ENCODE measurements at regions not wholly inside any gene's neighbourhood (a gene's known extent, or its start where the extent isn't known, plus 50 kb on each side); places are given as distances from the start of the nearest gene placed in this dataset.

GRCh38 chr12:90188857-90189256 is 480.2 kb upstream of the ATP2B1 start:
- H3K36me3 ChIP-seq (ENCODE audit: insufficient read depth, low read length): no peaks in the 10 kb centered on the region
- no peak overlapping the region for H3K4me3 ChIP-seq
- TF ChIP-seq FOXP2 (optimal IDR thresholded peaks at IDR 0.05; ENCODE audit: control extremely low read depth, extremely low read length, insufficient read depth): no peak
- no peak overlapping the region for H3K27ac ChIP-seq
- H3K9me3 ChIP-seq (ENCODE audit: low read depth, low read length): no peaks in the 10 kb centered on the region
- no peak for DNase-seq (ENCODE audit: low read depth, low spot score)
- no peak overlapping the region for H3K9ac ChIP-seq (ENCODE audit: insufficient read length)

GRCh38 chr12:90183201-90183600 is 474.6 kb upstream of the ATP2B1 start:
- Histone ChIP-seq H3K9me3 (ENCODE audit: low read depth, low read length) (no peaks in the 10 kb centered on the region; the same call in 1 of the 2 replicates), H3K36me3 (ENCODE audit: insufficient read depth, low read length) (no peaks in the 10 kb centered on the region), H3K27ac (no peak overlapping the region), H3K4me3 (no peak overlapping the region), H3K9ac (ENCODE audit: insufficient read length) (no peak overlapping the region)
- no peak for TF ChIP-seq FOXP2 (optimal IDR thresholded peaks at IDR 0.05; ENCODE audit: control extremely low read depth, extremely low read length, insufficient read depth)
- no peak for TF ChIP-seq POLR2AphosphoS5 (IDR thresholded peaks at IDR 0.05; ENCODE audit: borderline replicate concordance, low read depth, low read length)
- no peak for TF ChIP-seq EZH2 (IDR thresholded peaks at IDR 0.05)
- no peak for DNase-seq (ENCODE audit: low read depth, low spot score)

GRCh38 chr12:90181216-90181615 is 472.6 kb upstream of the ATP2B1 start:
- TF ChIP-seq FOXP2 (optimal IDR thresholded peaks at IDR 0.05; ENCODE audit: control extremely low read depth, extremely low read length, insufficient read depth) (no peak), POLR2AphosphoS5 (IDR thresholded peaks at IDR 0.05; ENCODE audit: borderline replicate concordance, low read depth, low read length) (no peak), EZH2 (IDR thresholded peaks at IDR 0.05) (no peak)
- Histone ChIP-seq H3K9ac (ENCODE audit: insufficient read length) (no peak overlapping the region), H3K27ac (no peak overlapping the region), H3K4me3 (no peak overlapping the region), H3K36me3 (ENCODE audit: insufficient read depth, low read length) (no peaks in the 10 kb centered on the region), H3K9me3 (ENCODE audit: low read depth, low read length) (no peaks in the 10 kb centered on the region; the same call in 1 of the 2 replicates)
- no peak for DNase-seq (ENCODE audit: low read depth, low spot score)

GRCh38 chr12:90174956-90175355 is 466.3 kb upstream of the ATP2B1 start:
- TF ChIP-seq EZH2 (IDR thresholded peaks at IDR 0.05) (no peak), FOXP2 (optimal IDR thresholded peaks at IDR 0.05; ENCODE audit: control extremely low read depth, extremely low read length, insufficient read depth) (no peak), POLR2AphosphoS5 (IDR thresholded peaks at IDR 0.05; ENCODE audit: borderline replicate concordance, low read depth, low read length) (no peak)
- Histone ChIP-seq H3K4me3 (no peak overlapping the region), H3K9ac (ENCODE audit: insufficient read length) (no peak overlapping the region), H3K36me3 (ENCODE audit: insufficient read depth, low read length) (no peaks in the 10 kb centered on the region), H3K27ac (no peak overlapping the region), H3K9me3 (ENCODE audit: low read depth, low read length) (no peaks in the 10 kb centered on the region)
- DNase-seq (ENCODE audit: low read depth, low spot score): no peak

- DNase-seq (ENCODE audit: low read depth, low spot score): no peak
- Histone ChIP-seq H3K9ac (ENCODE audit: insufficient read length) (no peak overlapping the region), H3K9me3 (ENCODE audit: low read depth, low read length) (no peaks in the 10 kb centered on the region), H3K4me3 (no peak overlapping the region), H3K27ac (no peak overlapping the region), H3K36me3 (ENCODE audit: insufficient read depth, low read length) (no peaks in the 10 kb centered on the region)
- TF ChIP-seq EZH2 (IDR thresholded peaks at IDR 0.05) (no peak), POLR2AphosphoS5 (IDR thresholded peaks at IDR 0.05; ENCODE audit: borderline replicate concordance, low read depth, low read length) (no peak), FOXP2 (optimal IDR thresholded peaks at IDR 0.05; ENCODE audit: control extremely low read depth, extremely low read length, insufficient read depth) (no peak)
Measured at GRCh38 chr12:90174198-90174510, 465.5 kb upstream of the ATP2B1 start.

GRCh38 chr12:90173499-90174197 is 465.0 kb upstream of the ATP2B1 start:
- Histone ChIP-seq H3K9me3 (ENCODE audit: low read depth, low read length) (no peaks in the 10 kb centered on the region), H3K4me3 (no peak overlapping the region), H3K27ac (no peak overlapping the region), H3K9ac (ENCODE audit: insufficient read length) (no peak overlapping the region), H3K36me3 (ENCODE audit: insufficient read depth, low read length) (no peaks in the 10 kb centered on the region)
- TF ChIP-seq FOXP2 (optimal IDR thresholded peaks at IDR 0.05; ENCODE audit: control extremely low read depth, extremely low read length, insufficient read depth) (no peak), POLR2AphosphoS5 (IDR thresholded peaks at IDR 0.05; ENCODE audit: borderline replicate concordance, low read depth, low read length) (no peak), EZH2 (IDR thresholded peaks at IDR 0.05) (no peak)
- no peak for DNase-seq (ENCODE audit: low read depth, low spot score)

GRCh38 chr12:90172524-90172923 is 463.9 kb upstream of the ATP2B1 start:
- TF ChIP-seq FOXP2 (optimal IDR thresholded peaks at IDR 0.05; ENCODE audit: control extremely low read depth, extremely low read length, insufficient read depth) (no peak), EZH2 (IDR thresholded peaks at IDR 0.05) (no peak), POLR2AphosphoS5 (IDR thresholded peaks at IDR 0.05; ENCODE audit: borderline replicate concordance, low read depth, low read length) (no peak)
- H3K9ac ChIP-seq (ENCODE audit: insufficient read length): no peak overlapping the region
- H3K27ac ChIP-seq: no peak overlapping the region
- H3K36me3 ChIP-seq (ENCODE audit: insufficient read depth, low read length): no peaks in the 10 kb centered on the region
- no peak for DNase-seq (ENCODE audit: low read depth, low spot score)
- H3K4me3 ChIP-seq: no peak overlapping the region
- H3K9me3 ChIP-seq (ENCODE audit: low read depth, low read length): no peaks in the 10 kb centered on the region

- no peak for DNase-seq (ENCODE audit: low read depth, low spot score)
- TF ChIP-seq FOXP2 (optimal IDR thresholded peaks at IDR 0.05; ENCODE audit: control extremely low read depth, extremely low read length, insufficient read depth) (no peak), EZH2 (IDR thresholded peaks at IDR 0.05) (no peak), POLR2AphosphoS5 (IDR thresholded peaks at IDR 0.05; ENCODE audit: borderline replicate concordance, low read depth, low read length) (no peak)
- Histone ChIP-seq H3K4me3 (no peak overlapping the region), H3K9me3 (ENCODE audit: low read depth, low read length) (no peaks in the 10 kb centered on the region), H3K27ac (no peak overlapping the region), H3K36me3 (ENCODE audit: insufficient read depth, low read length) (no peaks in the 10 kb centered on the region), H3K9ac (ENCODE audit: insufficient read length) (no peak overlapping the region)
Measured at GRCh38 chr12:90170740-90171139, 462.1 kb upstream of the ATP2B1 start.
